ENCODE measurements at regions not wholly inside any gene's neighbourhood (a gene's known extent, or its start where the extent isn't known, plus 50 kb on each side); places are given as distances from the start of the nearest gene placed in this dataset.
"Not testable (repeated sequence)": the region's sequence is repeated elsewhere in the genome, so short reads cannot be mapped to it uniquely, and the experiment has no call there.

DNA sequence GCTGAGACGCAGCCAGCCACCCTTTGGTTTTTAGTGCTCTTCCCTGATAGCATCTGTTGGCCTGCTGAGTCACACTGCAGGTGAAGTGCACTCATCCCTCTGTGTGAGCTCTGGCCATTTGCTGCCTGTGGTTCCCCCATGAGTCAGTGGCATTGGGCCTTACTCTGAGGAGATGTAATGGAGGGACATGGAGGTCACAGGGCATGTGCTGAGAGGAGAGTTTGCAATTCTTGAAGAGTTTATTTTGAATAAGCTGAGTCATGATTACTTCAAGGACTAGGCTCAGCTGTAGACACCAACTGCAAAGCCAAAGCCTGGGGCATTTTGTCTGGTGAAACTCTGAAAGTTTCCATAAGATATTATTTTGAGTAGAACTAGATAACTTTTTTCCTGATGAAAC, 200.3 kb downstream of the BCL2L11 start:
- H3K36me3 Mint-ChIP-seq (ENCODE audit: insufficient read depth in 2 of 2); H3K27me3 Mint-ChIP-seq (ENCODE audit: low read depth): not testable (repeated sequence)
- DNase-seq = peak; percentile 10 to 21

DNA sequence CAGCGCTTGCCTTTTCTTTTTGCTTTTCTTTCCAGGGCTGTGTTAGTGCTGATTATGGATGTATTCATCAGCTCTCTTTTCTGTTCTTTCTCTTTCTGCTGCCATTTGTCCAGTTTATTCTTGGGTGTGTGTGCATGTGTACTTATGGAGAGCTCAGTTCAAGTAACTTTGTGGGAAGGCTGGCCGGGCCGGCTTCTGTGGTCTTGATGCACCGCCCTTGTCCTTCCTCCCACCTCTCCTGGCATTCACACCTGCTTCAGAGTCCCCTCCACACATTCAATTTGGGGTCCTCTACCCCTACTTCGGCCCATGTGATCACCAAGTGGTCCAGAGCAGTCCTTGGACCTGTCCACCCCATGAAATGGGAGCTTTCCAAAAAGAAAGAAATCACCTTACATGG, 202.7 kb downstream of the BCL2L11 start:
- peaks cover 12% of the 10 kb centered on the region for H3K4me1 Mint-ChIP-seq (ENCODE audit: low read depth)
- H3K9me3 Mint-ChIP-seq; H3K27me3 Mint-ChIP-seq (ENCODE audit: low read depth); ATAC-seq (replicated peaks in 1 of 2); H3K36me3 Mint-ChIP-seq (ENCODE audit: insufficient read depth in 2 of 2); H3K4me3 Mint-ChIP-seq; DNase-seq; H3K27ac Mint-ChIP-seq: not testable (repeated sequence)

More for the DNA sequence above, 200.3 kb downstream of the BCL2L11 start:
- peaks cover 24% of the 10 kb centered on the region for H3K4me1 Mint-ChIP-seq (ENCODE audit: low read depth)
- peak; percentile 53 to 61 for ATAC-seq (replicated peaks in 1 of 2)
- H3K9me3 Mint-ChIP-seq, H3K4me3 Mint-ChIP-seq, H3K27ac Mint-ChIP-seq: not testable (repeated sequence)

DNA sequence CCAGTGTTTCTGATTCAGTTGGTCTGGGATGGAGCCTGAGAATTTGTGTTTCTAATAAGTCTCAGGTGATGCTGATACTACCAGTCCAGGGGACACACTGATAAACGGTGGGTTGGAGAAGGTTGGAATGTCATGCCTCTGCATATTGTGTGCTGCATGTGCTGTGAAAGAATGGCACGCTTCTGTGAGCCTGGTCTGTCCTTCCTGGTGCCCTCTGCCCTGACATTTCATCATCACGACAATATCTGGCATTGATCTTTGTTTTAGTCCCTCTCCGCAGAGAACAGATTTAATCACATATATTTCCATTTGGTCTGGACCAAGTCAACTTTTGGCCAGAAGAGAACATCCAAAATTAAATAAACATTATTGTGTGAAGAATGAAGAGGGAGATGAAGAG, 207.0 kb downstream of the BCL2L11 start:
- not testable (repeated sequence) for H3K27me3 Mint-ChIP-seq (ENCODE audit: low read depth); DNase-seq; H3K4me3 Mint-ChIP-seq

DNA sequence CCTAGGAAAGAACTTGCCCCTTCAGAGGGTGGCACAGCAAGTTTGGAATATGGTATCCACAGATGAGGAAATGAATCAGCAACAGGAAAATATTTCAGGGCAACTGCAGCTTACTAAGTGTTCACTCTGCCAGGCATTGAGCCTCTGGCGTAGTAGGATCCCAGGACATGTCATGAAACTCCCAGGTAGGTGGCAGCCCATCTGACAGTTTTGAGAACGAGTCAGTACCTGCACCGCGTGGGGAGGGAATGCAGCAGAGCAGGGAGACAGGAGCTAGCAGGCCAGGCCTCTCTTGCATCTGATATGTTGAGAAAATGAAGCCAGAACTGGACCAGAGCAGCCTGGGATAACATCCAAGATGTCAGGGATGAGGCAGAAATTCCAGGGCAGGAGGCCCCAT, 208.6 kb downstream of the BCL2L11 start:
- H3K27ac Mint-ChIP-seq; H3K4me1 Mint-ChIP-seq (ENCODE audit: low read depth); ATAC-seq (replicated peaks in 1 of 2); H3K9me3 Mint-ChIP-seq; DNase-seq; H3K27me3 Mint-ChIP-seq (ENCODE audit: low read depth); H3K4me3 Mint-ChIP-seq; H3K36me3 Mint-ChIP-seq (ENCODE audit: insufficient read depth in 2 of 2): not testable (repeated sequence)

More for the DNA sequence above, 207.0 kb downstream of the BCL2L11 start:
- H3K36me3 Mint-ChIP-seq (ENCODE audit: insufficient read depth in 2 of 2); H3K27ac Mint-ChIP-seq; H3K4me1 Mint-ChIP-seq (ENCODE audit: low read depth); ATAC-seq (replicated peaks in 1 of 2); H3K9me3 Mint-ChIP-seq: not testable (repeated sequence)

DNA sequence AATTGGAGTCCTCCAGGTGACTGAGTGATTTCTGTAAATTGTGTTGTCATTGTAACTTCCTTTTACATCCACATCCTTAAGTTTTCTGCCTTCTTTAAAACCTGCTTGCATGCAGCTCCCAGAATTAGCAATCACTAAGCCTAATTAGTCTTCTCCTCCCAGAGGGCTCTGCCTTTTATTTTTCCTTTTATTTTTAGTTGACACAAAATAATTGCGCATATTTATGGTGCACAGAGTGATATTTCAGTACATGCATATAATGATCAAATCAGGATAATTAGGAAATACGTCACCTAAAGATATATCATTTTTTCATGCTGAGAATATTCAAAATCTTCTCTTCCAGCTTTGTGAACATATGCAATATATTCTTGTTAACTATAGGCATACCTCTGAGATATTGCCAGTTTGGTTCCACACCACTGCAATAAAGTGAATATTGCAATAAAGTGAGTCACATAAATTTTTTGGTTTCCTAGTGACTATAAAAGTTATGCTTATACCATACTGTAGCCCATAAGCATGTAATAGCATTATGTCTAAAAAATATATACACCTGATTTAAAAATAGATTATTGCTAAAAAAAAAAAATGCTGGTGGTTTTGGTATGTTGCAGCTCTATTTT, 210.5 kb downstream of the BCL2L11 start:
- not testable (repeated sequence) for DNase-seq; H3K9me3 Mint-ChIP-seq; H3K27me3 Mint-ChIP-seq (ENCODE audit: low read depth); H3K4me3 Mint-ChIP-seq; ATAC-seq (replicated peaks in 1 of 2); H3K27ac Mint-ChIP-seq; H3K4me1 Mint-ChIP-seq (ENCODE audit: low read depth); H3K36me3 Mint-ChIP-seq (ENCODE audit: insufficient read depth in 2 of 2)

DNA sequence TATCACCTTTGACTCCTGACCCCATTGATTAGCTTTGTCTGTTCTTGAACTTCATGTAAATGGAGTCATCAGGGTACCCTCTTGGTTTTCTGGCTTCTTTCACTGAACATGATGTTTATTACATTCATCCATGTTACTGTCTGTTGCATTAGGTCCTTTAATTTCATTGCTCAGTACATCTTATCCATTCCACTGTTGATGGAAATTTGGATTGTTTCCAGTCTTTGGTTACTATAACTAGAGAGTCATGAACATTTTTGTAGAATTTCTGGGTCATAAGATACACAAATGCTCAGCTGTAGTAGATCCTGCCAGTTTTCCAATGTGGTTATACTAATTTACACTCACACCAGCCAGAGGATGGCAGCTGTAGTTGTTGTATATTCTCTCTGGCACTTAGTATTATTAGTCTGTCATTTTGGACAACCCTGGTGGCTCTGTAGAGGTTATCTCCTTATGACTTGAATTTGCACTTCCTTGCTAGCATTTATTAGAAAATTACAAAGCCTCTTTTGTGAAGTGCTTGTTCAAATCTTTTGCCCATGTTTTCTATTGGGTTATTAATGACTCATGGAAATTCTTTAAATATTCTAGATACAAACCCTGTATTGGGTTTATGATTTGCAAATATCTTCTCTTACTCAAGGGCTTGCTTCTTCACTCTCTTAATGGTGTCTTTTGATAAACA, 214.7 kb downstream of the BCL2L11 start:
- not testable (repeated sequence) for H3K9me3 Mint-ChIP-seq; H3K27me3 Mint-ChIP-seq (ENCODE audit: low read depth); H3K4me1 Mint-ChIP-seq (ENCODE audit: low read depth); H3K4me3 Mint-ChIP-seq; H3K27ac Mint-ChIP-seq; ATAC-seq (replicated peaks in 1 of 2); H3K36me3 Mint-ChIP-seq (ENCODE audit: insufficient read depth in 2 of 2); DNase-seq

DNA sequence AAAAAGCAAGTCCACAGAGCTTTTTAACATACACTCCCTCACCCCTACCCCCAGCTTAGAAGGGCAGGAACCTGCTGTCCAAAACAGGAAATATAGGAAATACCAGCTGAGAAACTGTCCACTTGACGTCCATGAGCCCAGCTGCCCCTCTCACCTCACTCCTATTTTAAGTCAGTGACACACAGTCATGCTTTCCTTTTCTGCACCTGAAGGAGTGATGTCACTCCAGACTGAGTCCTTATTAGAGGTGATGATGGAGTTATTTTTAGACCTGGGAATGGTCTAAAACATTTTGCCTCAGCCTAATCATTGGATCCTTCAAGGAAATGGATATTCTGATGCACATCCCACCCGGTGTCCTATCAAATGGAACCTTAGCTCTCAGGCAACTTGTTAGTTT, 217.8 kb downstream of the BCL2L11 start:
- not testable (repeated sequence) for H3K4me1 Mint-ChIP-seq (ENCODE audit: low read depth); H3K4me3 Mint-ChIP-seq; H3K36me3 Mint-ChIP-seq (ENCODE audit: insufficient read depth in 2 of 2); H3K9me3 Mint-ChIP-seq; DNase-seq; H3K27ac Mint-ChIP-seq; ATAC-seq (replicated peaks in 1 of 2); H3K27me3 Mint-ChIP-seq (ENCODE audit: low read depth)

DNA sequence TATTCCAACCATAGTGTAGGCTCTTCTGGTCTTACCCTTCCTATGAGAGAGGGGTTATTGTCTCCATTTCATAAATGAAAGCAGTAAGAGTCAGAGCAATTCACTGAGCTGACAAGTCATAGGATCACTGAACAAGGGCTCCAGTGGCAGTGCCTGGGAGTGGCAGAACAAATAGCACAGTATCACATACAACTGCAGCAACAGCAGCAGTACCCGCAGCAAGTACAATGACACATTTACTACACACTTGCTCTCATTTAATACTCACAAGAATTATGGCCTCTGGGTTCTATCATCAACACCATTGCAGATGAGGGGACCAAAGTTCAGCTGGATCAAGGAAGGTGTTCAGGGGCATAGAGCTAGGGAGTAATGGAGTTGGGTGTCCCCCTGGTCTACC, 218.8 kb downstream of the BCL2L11 start:
- not testable (repeated sequence) for H3K4me1 Mint-ChIP-seq (ENCODE audit: low read depth); H3K27me3 Mint-ChIP-seq (ENCODE audit: low read depth); H3K36me3 Mint-ChIP-seq (ENCODE audit: insufficient read depth in 2 of 2); H3K27ac Mint-ChIP-seq; H3K9me3 Mint-ChIP-seq; DNase-seq; ATAC-seq (replicated peaks in 1 of 2); H3K4me3 Mint-ChIP-seq

DNA sequence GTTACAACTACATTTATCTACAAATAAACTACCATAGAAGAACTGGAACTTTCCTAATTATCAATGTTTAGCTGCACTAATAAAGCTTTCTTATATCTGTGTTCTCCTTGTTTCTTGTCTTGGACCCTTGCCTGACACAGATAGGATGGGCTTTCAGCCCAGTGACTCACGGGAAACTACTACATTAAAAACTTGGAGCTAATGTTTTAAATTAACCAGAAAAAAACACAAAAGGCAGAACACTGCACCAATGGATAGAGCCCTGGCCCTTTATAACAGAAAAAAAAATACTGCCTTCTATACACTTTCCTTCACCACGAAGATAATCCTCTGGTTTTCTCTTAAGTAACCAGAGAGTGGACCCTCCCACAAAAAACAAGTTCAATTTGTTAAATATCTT, 223.9 kb downstream of the BCL2L11 start:
- H3K4me1 Mint-ChIP-seq (ENCODE audit: low read depth); H3K36me3 Mint-ChIP-seq (ENCODE audit: insufficient read depth in 2 of 2); H3K4me3 Mint-ChIP-seq; H3K27me3 Mint-ChIP-seq (ENCODE audit: low read depth); DNase-seq; H3K27ac Mint-ChIP-seq; ATAC-seq (replicated peaks in 1 of 2); H3K9me3 Mint-ChIP-seq: not testable (repeated sequence)

DNA sequence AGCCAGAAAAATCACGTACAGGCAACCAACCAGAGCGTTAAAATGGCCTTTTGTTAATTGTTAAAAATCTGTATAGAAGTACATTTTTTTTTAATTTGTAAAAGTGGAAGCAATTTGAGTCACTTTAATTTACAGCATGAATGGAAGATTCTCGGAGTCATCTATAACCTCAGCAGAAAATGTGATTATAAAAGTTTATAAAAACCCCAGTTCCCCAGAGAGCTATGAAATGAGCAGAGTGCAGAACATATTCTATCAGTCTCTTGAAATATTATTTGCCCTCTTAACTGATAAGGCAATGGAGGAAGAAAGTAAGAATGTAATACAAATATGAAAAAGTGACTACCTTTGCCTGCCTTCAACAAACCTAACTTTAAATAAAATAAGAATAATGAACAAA, 224.7 kb downstream of the BCL2L11 start:
- H3K36me3 Mint-ChIP-seq (ENCODE audit: insufficient read depth in 2 of 2); DNase-seq; H3K4me3 Mint-ChIP-seq; H3K27me3 Mint-ChIP-seq (ENCODE audit: low read depth); H3K4me1 Mint-ChIP-seq (ENCODE audit: low read depth); ATAC-seq (replicated peaks in 1 of 2); H3K27ac Mint-ChIP-seq; H3K9me3 Mint-ChIP-seq: not testable (repeated sequence)

DNA sequence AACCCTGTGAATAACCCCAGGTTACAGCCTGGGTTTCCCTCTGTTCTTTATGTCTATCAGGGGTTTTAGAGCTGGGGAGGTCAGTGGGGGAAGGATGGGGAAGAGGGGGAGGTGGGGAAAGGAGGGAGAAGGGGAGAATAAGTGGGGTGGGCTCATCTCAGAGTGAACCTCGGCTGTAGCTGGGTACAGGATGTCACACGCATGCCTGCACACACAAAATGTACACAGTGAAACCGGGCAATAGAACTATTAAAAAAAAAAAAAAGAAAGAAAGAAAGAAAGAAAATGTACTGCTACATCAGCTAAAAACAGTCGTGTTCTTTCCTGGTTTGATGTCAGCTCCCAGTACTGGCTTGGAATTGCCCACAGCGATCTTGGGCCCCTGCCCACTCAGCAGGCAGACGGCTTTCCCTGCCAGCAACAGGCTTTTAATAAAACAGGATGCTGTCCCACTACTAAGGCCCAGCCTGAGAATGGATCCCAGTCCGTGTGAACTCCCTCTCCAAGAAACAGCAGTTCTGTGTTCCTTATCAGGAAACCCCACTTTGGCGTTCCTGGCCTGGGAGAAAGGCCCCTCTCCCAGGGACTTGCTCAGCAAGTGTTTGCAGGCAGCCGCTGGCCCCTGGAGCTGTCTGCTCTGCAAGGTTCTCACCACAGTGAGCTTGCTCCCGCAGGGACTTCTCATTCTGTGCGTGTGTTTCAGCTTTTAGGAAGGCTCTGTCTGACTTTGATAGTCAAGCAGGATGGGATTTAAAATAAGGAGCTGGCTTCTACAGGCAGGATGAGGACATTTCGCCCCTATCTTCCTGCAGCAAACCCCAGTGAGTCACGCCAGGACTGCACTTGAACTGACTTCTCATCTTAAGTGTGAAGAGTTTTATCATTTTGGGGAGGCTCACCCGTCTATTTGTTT, 225.6 kb downstream of the BCL2L11 start:
- not testable (repeated sequence) for ATAC-seq (replicated peaks in 1 of 2)

DNA sequence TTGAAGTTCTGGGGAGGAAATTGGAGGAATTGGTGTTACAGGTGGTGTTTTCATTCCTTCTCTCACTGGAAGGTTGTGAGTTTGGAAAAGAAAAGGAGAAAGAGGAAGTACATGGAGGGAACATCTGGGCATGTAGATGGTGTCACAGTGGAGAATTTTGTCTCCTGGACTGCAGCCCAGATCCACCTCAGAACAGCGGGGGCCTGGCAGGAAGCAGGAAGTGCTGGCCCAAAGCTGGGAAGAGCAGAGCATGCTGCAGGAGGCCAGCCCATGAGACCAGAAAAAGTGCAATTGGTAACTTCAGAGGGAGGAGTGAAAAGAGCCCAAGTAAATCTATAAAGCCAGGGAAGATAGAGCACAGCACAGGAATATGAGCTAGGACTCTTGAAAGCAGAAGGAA, 227.0 kb downstream of the BCL2L11 start:
- not testable (repeated sequence) for H3K27ac Mint-ChIP-seq; H3K4me1 Mint-ChIP-seq (ENCODE audit: low read depth); H3K9me3 Mint-ChIP-seq; H3K27me3 Mint-ChIP-seq (ENCODE audit: low read depth); ATAC-seq (replicated peaks in 1 of 2); DNase-seq; H3K4me3 Mint-ChIP-seq; H3K36me3 Mint-ChIP-seq (ENCODE audit: insufficient read depth in 2 of 2)

More for the DNA sequence above, 225.6 kb downstream of the BCL2L11 start:
- H3K27me3 Mint-ChIP-seq (ENCODE audit: low read depth); H3K4me3 Mint-ChIP-seq; DNase-seq; H3K27ac Mint-ChIP-seq; H3K4me1 Mint-ChIP-seq (ENCODE audit: low read depth); H3K9me3 Mint-ChIP-seq; H3K36me3 Mint-ChIP-seq (ENCODE audit: insufficient read depth in 2 of 2): not testable (repeated sequence)

DNA sequence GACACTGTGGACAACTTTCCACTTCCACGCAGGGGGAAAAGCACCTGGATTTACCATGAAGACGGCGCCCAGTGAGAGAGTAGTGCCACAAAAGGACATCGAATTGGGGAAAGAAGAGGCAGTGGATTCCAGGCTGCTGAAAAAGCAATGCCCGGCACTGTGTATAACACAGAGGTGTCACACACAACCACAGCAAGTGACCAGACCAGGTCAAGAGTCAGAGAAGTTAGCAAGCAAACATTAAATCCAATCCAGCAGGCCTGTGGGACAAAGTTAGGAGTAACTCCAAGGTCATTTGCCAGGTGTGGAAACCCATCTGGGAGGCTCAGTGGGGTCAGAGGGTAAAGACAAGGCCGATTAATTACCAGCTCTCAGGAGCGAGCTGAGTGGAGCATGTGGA, 227.6 kb downstream of the BCL2L11 start:
- not testable (repeated sequence) for H3K9me3 Mint-ChIP-seq; H3K4me3 Mint-ChIP-seq; H3K36me3 Mint-ChIP-seq (ENCODE audit: insufficient read depth in 2 of 2); H3K4me1 Mint-ChIP-seq (ENCODE audit: low read depth); H3K27me3 Mint-ChIP-seq (ENCODE audit: low read depth); H3K27ac Mint-ChIP-seq; DNase-seq; ATAC-seq (replicated peaks in 1 of 2)

Data from activated T-cell treated with anti-CD3 and anti-CD28 coated beads, Interleukin-2, amount 50 U/mL, for 72 hours (primary cell).